Right kidney (tissue), 1 donor: ENCODE measurements at regions not wholly inside any gene's neighbourhood (a gene's known extent, or its start where the extent isn't known, plus 50 kb on each side); places are given as distances from the start of the nearest gene placed in this dataset.

ENCODE experiments used
- DNase-seq: peaks from one replicate; pipeline ENCODE4 v3.0.0-alpha.2; 2016

GRCh38 chr7:18250133-18250532 is 222.5 kb upstream of the PRPS1L1 start:
- DNase-seq = no peak

- no peak for DNase-seq
Measured at GRCh38 chr7:18257711-18258110, 230.1 kb upstream of the PRPS1L1 start.

GRCh38 chr7:18262058-18262457 is 233.5 kb upstream of the HDAC9 start:
- no peak for DNase-seq

- no peak for DNase-seq
Measured at GRCh38 chr7:18265611-18266281, 229.8 kb upstream of the HDAC9 start.

GRCh38 chr7:18268571-18268970 is 227.0 kb upstream of the HDAC9 start:
- no peak for DNase-seq

GRCh38 chr7:18276380-18276779 is 219.2 kb upstream of the HDAC9 start:
- no peak for DNase-seq

GRCh38 chr7:18278316-18278715 is 217.2 kb upstream of the HDAC9 start:
- DNase-seq = no peak

GRCh38 chr7:18283045-18283444 is 212.5 kb upstream of the HDAC9 start:
- no peak for DNase-seq

GRCh38 chr7:18287482-18287881 is 208.1 kb upstream of the HDAC9 start:
- no peak for DNase-seq

- DNase-seq = no peak
Measured at GRCh38 chr7:18288322-18289037, 207.1 kb upstream of the HDAC9 start.

GRCh38 chr7:18289788-18290187 is 205.8 kb upstream of the HDAC9 start:
- peak; percentile 17 for DNase-seq

GRCh38 chr7:18290223-18290622 is 205.3 kb upstream of the HDAC9 start:
- DNase-seq = no peak

- DNase-seq = no peak
Measured at GRCh38 chr7:18290865-18291264, 204.7 kb upstream of the HDAC9 start.

GRCh38 chr7:18292584-18292983 is 203.0 kb upstream of the HDAC9 start:
- DNase-seq = no peak

- DNase-seq = no peak
Measured at GRCh38 chr7:18293759-18294158, 201.8 kb upstream of the HDAC9 start.

GRCh38 chr7:18294411-18294810 is 201.1 kb upstream of the HDAC9 start:
- no peak for DNase-seq

GRCh38 chr7:18295781-18296423 is 199.6 kb upstream of the HDAC9 start:
- DNase-seq = no peak

GRCh38 chr7:18302097-18302496 is 193.5 kb upstream of the HDAC9 start:
- no peak for DNase-seq

- no peak for DNase-seq
Measured at GRCh38 chr7:18305866-18306265, 189.7 kb upstream of the HDAC9 start.

GRCh38 chr7:18306696-18307095 is 188.9 kb upstream of the HDAC9 start:
- DNase-seq = no peak

- no peak for DNase-seq
Measured at GRCh38 chr7:18308938-18309337, 186.6 kb upstream of the HDAC9 start.

- DNase-seq = no peak
Measured at GRCh38 chr7:18312482-18312881, 183.1 kb upstream of the HDAC9 start.

GRCh38 chr7:18313965-18314364 is 181.6 kb upstream of the HDAC9 start:
- no peak for DNase-seq

GRCh38 chr7:18315241-18315640 is 180.3 kb upstream of the HDAC9 start:
- DNase-seq = no peak
